ENCODE measurements at regions not wholly inside any gene's neighbourhood (a gene's known extent, or its start where the extent isn't known, plus 50 kb on each side); places are given as distances from the start of the nearest gene placed in this dataset.

- H3K79me2 ChIP-seq (ENCODE audit: insufficient read depth, low read length), result no peaks in the 10 kb centered on the region
- no peak overlapping the region for H3K4me2 ChIP-seq (ENCODE audit: insufficient read depth, low read length)
- H3K27me3 ChIP-seq (ENCODE audit: insufficient read depth, low read length), result no peaks in the 10 kb centered on the region
- H3K4me1 ChIP-seq (ENCODE audit: insufficient read depth, low read length), result no peaks in the 10 kb centered on the region
- H2AFZ ChIP-seq (ENCODE audit: low read length), result no peak overlapping the region
- no peak for DNase-seq (ENCODE audit: insufficient read length, low spot score, missing footprints)
- TF ChIP-seq CTCF (IDR thresholded peaks at IDR 0.05; ENCODE audit: extremely low read depth, low read depth, low read length), result no peak
- no peak overlapping the region for H3K4me3 ChIP-seq (ENCODE audit: insufficient read depth, low read length)
- no peaks in the 10 kb centered on the region for H3K36me3 ChIP-seq (ENCODE audit: insufficient read depth, low read length)
- H3K9me3 ChIP-seq (ENCODE audit: low read depth, low read length), result no peaks in the 10 kb centered on the region
- no peak overlapping the region for H3K27ac ChIP-seq (ENCODE audit: low read depth, low read length)
- H4K20me1 ChIP-seq (ENCODE audit: insufficient read depth, low read length), result no peaks in the 10 kb centered on the region
These were observed 147.1 kb upstream of the STEAP1 start for GRCh38 chr7:90007001-90007654.

- no peak for DNase-seq (ENCODE audit: insufficient read length, low spot score, missing footprints)
- H3K27ac ChIP-seq (ENCODE audit: low read depth, low read length), result no peak overlapping the region
- H3K79me2 ChIP-seq (ENCODE audit: insufficient read depth, low read length), result no peaks in the 10 kb centered on the region
- H4K20me1 ChIP-seq (ENCODE audit: insufficient read depth, low read length), result no peaks in the 10 kb centered on the region
- no peak for TF ChIP-seq CTCF (IDR thresholded peaks at IDR 0.05; ENCODE audit: extremely low read depth, low read depth, low read length)
- no peaks in the 10 kb centered on the region for H3K4me1 ChIP-seq (ENCODE audit: insufficient read depth, low read length)
- H2AFZ ChIP-seq (ENCODE audit: low read length), result no peak overlapping the region
- no peak overlapping the region for H3K4me3 ChIP-seq (ENCODE audit: insufficient read depth, low read length)
- no peaks in the 10 kb centered on the region for H3K36me3 ChIP-seq (ENCODE audit: insufficient read depth, low read length)
- no peak overlapping the region for H3K4me2 ChIP-seq (ENCODE audit: insufficient read depth, low read length)
- no peaks in the 10 kb centered on the region for H3K27me3 ChIP-seq (ENCODE audit: insufficient read depth, low read length)
- H3K9me3 ChIP-seq (ENCODE audit: low read depth, low read length), result no peaks in the 10 kb centered on the region
These were observed 146.4 kb upstream of the STEAP1 start for GRCh38 chr7:90007831-90008230.

- Histone ChIP-seq H2AFZ (ENCODE audit: low read length) (no peak overlapping the region), H3K27me3 (ENCODE audit: insufficient read depth, low read length) (no peaks in the 10 kb centered on the region), H3K79me2 (ENCODE audit: insufficient read depth, low read length) (no peaks in the 10 kb centered on the region), H3K36me3 (ENCODE audit: insufficient read depth, low read length) (no peaks in the 10 kb centered on the region), H3K27ac (ENCODE audit: low read depth, low read length) (no peak overlapping the region), H4K20me1 (ENCODE audit: insufficient read depth, low read length) (no peaks in the 10 kb centered on the region), H3K4me1 (ENCODE audit: insufficient read depth, low read length) (no peaks in the 10 kb centered on the region), H3K4me2 (ENCODE audit: insufficient read depth, low read length) (no peak overlapping the region), H3K4me3 (ENCODE audit: insufficient read depth, low read length) (no peak overlapping the region), H3K9me3 (ENCODE audit: low read depth, low read length) (no peaks in the 10 kb centered on the region)
- no peak for DNase-seq (ENCODE audit: insufficient read length, low spot score, missing footprints)
- TF ChIP-seq CTCF (IDR thresholded peaks at IDR 0.05; ENCODE audit: extremely low read depth, low read depth, low read length), result no peak
These were observed 132.1 kb upstream of the STEAP1 start for GRCh38 chr7:90022213-90022612.

GRCh38 chr7:90025771-90026170 lies 128.5 kb upstream of the STEAP1 start:
- no peak overlapping the region for H2AFZ ChIP-seq (ENCODE audit: low read length)
- no peak for DNase-seq (ENCODE audit: insufficient read length, low spot score, missing footprints)
- no peaks in the 10 kb centered on the region for H3K27me3 ChIP-seq (ENCODE audit: insufficient read depth, low read length)
- H3K4me2 ChIP-seq (ENCODE audit: insufficient read depth, low read length), result no peak overlapping the region
- H3K9me3 ChIP-seq (ENCODE audit: low read depth, low read length), result no peaks in the 10 kb centered on the region
- no peaks in the 10 kb centered on the region for H3K36me3 ChIP-seq (ENCODE audit: insufficient read depth, low read length)
- no peak overlapping the region for H3K27ac ChIP-seq (ENCODE audit: low read depth, low read length)
- no peaks in the 10 kb centered on the region for H4K20me1 ChIP-seq (ENCODE audit: insufficient read depth, low read length)
- no peak for TF ChIP-seq CTCF (IDR thresholded peaks at IDR 0.05; ENCODE audit: extremely low read depth, low read depth, low read length)
- H3K4me1 ChIP-seq (ENCODE audit: insufficient read depth, low read length), result no peaks in the 10 kb centered on the region
- H3K79me2 ChIP-seq (ENCODE audit: insufficient read depth, low read length), result no peaks in the 10 kb centered on the region
- H3K4me3 ChIP-seq (ENCODE audit: insufficient read depth, low read length), result no peak overlapping the region

All from osteoblast (primary cell).